ENCODE measurements at regions not wholly inside any gene's neighbourhood (a gene's known extent, or its start where the extent isn't known, plus 50 kb on each side); places are given as distances from the start of the nearest gene placed in this dataset.

DNA sequence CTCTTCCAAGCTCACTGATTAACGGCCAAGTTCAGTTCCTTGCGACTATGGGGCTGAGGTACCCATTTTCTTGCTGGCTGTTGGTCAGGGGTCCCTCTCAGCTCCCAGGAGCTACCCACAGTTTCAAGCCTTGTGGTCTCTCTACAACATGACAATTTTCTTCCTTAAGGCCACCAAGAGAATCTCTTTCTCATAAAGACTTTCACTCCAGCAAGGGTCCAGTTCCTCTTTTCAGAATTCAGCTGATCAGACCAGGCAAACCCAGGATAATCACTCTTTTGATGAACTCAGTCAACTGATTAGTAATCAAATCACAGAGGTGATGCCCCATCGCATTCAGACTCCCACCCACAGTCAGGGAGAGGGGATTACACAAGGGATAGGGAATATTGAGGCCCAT, 129.7 kb downstream of the IRS1 start:
- TF ChIP-seq, protein P1, sequence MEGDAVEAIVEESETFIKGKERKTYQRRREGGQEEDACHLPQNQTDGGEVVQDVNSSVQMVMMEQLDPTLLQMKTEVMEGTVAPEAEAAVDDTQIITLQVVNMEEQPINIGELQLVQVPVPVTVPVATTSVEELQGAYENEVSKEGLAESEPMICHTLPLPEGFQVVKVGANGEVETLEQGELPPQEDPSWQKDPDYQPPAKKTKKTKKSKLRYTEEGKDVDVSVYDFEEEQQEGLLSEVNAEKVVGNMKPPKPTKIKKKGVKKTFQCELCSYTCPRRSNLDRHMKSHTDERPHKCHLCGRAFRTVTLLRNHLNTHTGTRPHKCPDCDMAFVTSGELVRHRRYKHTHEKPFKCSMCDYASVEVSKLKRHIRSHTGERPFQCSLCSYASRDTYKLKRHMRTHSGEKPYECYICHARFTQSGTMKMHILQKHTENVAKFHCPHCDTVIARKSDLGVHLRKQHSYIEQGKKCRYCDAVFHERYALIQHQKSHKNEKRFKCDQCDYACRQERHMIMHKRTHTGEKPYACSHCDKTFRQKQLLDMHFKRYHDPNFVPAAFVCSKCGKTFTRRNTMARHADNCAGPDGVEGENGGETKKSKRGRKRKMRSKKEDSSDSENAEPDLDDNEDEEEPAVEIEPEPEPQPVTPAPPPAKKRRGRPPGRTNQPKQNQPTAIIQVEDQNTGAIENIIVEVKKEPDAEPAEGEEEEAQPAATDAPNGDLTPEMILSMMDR (IDR thresholded peaks at IDR 0.05; ENCODE audit: borderline replicate concordance, extremely low read depth, low read length, poor library complexity, severe bottlenecking), result no peak
- no peak for TF ChIP-seq EZH2 (IDR thresholded peaks at IDR 0.05; ENCODE audit: borderline replicate concordance, low read depth, low read length, severe bottlenecking)
